ENCODE measurements at regions not wholly inside any gene's neighbourhood (a gene's known extent, or its start where the extent isn't known, plus 50 kb on each side); places are given as distances from the start of the nearest gene placed in this dataset.
A peak's percentile ranks its signal among the peaks of the same experiment; 100 is the strongest.

DNA sequence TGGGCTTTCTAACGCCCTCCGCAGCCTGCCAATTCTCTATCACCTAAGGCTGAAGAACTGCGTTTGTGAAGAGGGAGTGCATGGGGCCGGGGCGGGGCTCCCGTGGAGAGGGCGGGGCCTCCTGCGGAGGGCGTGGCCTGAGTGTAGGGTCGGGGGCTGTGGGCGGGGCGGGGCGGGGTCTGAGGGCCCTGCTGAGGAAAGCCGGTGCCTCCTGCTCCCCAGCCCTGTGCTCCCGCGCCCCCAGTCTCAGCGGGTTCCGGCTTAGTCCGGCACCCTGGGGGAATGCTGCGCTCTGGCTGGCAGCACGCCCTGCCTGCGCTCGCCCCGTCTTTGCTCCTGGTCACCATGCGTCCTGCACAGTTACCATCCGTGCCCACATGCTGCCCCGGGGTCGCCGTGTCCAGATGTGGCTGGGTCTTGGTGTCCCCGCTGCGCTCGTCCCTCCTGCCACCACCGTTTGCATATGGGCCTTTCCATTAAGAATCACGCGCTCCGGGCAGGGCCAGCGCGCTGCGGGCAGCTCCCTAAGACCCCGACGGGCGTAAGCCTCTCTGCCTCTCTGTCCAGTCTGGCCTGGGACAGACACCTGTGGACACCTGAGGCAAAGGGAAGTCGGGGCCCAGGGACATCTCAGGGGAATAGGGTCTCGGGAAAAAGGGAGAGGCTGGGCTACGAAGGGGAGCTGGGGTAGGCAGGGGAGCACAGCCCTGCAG is 144.0 kb upstream of the RET start:
- no peak for DNase-seq (ENCODE audit: low read depth)

DNA sequence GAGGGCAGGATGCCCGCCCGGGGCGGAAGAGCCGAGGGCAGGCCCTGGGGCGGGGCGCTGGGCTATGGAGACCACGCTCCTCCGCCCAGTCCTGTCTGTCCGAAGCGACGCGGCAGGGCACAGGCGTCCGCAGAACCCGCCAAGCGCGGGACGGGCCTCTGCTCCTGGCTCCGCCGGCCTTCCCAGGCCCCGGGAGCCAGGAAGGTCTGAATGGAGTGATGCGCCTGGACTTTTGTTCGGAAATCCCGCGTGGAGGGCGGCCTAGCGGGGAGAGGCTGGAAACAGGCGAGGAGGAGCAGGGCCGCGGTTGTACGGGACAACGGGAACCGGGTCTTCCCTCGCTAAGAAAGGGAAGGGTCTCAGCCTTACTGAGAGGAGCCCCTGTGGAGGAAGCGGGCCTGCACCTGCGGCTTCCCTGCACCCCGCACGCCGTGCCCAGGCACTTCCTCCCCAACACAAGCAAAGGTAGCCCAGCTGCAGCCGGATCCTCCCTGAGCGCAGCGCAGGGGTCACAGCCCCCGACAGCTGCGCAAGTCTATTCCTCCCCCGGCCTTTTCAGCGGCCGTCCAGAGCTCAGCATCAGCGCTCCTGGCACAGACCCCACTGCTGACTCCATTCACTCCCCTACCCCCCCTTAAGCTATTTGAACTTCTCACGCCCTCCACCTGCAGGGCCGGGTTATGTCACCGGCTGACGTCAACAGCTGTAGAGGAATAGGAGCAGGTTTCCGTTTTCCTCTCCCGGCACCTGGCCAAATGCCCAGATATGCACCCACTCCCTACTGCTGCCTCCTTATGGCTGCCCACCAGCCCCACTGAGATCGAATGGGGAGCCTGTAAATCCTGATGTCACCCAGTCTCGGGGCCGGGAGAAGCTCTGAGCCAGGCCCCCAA is 143.2 kb upstream of the RET start:
- no peak overlapping the region for H3K4me3 ChIP-seq (replicated peaks; ENCODE audit: low read depth, low read length)
- TF ChIP-seq CTCF (IDR thresholded peaks at IDR 0.05; ENCODE audit: low read length, missing control alignments) = no peak
- DNase-seq (ENCODE audit: low read depth) = peak; percentile 42

More for the DNA sequence above, 144.0 kb upstream of the RET start:
- no peak for TF ChIP-seq CTCF (IDR thresholded peaks at IDR 0.05; ENCODE audit: low read length, missing control alignments)
- no peak overlapping the region for H3K4me3 ChIP-seq (replicated peaks; ENCODE audit: low read depth, low read length)

- DNase-seq (ENCODE audit: low read depth) = no peak
- no peak for TF ChIP-seq CTCF (IDR thresholded peaks at IDR 0.05; ENCODE audit: low read length, missing control alignments)
- no peak overlapping the region for H3K4me3 ChIP-seq (replicated peaks; ENCODE audit: low read depth, low read length)
These were observed 142.5 kb upstream of the RET start for GRCh38 chr10:42934351-42934811.

GRCh38 chr10:42934842-42935241 is 142.0 kb upstream of the RET start:
- no peak for TF ChIP-seq CTCF (IDR thresholded peaks at IDR 0.05; ENCODE audit: low read length, missing control alignments)
- H3K4me3 ChIP-seq (replicated peaks; ENCODE audit: low read depth, low read length) = no peak overlapping the region

GRCh38 chr10:42935466-42935865 is 141.4 kb upstream of the RET start:
- no peak for DNase-seq (ENCODE audit: low read depth)
- no peak for TF ChIP-seq CTCF (IDR thresholded peaks at IDR 0.05; ENCODE audit: low read length, missing control alignments)
- H3K4me3 ChIP-seq (replicated peaks; ENCODE audit: low read depth, low read length) = no peak overlapping the region

More at GRCh38 chr10:42934842-42935241, 142.0 kb upstream of the RET start:
- DNase-seq (ENCODE audit: low read depth) = no peak

DNA sequence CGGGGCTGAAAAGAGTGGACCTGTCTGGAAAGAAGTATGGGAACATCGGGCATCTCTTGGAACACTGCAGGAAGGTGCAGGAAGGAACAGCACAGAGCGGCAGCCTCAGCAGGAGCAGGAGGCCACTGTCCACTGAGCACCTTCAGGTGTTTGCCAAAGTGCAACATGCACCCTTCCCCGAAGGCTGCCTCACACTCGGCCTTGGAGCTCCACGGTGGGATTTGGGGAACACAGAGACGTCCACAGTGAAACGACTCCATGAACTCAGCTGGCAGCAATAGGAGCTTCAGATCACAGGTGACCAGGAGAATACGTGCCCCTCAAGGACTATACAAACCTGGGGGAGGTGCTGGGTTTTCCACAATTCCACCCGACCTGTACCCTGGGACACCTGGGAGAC is 140.3 kb upstream of the RET start:
- no peak for TF ChIP-seq CTCF (IDR thresholded peaks at IDR 0.05; ENCODE audit: low read length, missing control alignments)
- no peak for DNase-seq (ENCODE audit: low read depth)
- H3K4me3 ChIP-seq (replicated peaks; ENCODE audit: low read depth, low read length) = no peak overlapping the region

Data from fibroblast of pulmonary artery (primary cell).